Kidney glomerular epithelial cell (primary cell): ENCODE measurements at regions not wholly inside any gene's neighbourhood (a gene's known extent, or its start where the extent isn't known, plus 50 kb on each side); places are given as distances from the start of the nearest gene placed in this dataset.
"Not testable (repeated sequence)": the region's sequence is repeated elsewhere in the genome, so short reads cannot be mapped to it uniquely, and the experiment has no call there.

Source experiments
- DNase-seq: peaks from one replicate; lab custom pipeline; 2025; lab: John Stamatoyannopoulos, UW

DNA sequence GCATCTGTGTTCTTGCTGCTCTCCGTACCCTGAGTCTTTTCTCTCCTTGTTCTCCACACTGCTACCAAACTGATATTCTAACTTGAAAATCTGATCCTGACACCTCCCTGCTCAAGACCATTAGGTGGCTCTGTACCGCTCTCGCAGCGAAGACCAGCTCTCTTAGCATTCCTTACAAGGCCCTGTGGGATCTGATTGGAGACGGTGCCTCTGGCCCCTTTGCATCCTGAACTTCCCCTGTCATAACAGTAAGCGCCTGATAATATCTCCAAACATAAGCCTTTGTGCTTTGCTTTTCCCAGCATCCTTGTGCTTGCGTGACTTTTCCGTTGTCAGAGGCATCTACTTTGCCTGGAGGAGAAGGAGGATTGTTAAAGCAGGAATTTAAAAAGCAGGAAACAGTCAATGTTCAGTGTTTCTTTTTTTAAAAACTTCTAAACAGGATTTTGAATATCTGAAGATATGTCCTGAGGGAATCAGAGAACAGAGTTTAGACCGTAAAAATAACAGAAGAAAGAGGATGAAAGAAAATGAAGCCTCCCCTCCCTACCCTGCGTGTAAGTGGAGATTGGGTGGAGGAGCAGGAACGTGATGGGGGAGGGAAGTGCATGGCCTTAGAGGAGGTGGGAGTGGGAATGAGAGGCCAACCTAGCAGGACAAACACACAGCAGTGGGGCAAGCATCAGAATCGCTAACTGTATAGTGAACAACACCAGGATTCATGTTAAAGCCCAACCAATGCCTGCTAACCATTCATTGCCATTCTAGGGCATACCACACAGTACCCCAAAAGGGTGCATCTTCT is 89.2 kb upstream of the STMND1 start:
- no peak for DNase-seq

DNA sequence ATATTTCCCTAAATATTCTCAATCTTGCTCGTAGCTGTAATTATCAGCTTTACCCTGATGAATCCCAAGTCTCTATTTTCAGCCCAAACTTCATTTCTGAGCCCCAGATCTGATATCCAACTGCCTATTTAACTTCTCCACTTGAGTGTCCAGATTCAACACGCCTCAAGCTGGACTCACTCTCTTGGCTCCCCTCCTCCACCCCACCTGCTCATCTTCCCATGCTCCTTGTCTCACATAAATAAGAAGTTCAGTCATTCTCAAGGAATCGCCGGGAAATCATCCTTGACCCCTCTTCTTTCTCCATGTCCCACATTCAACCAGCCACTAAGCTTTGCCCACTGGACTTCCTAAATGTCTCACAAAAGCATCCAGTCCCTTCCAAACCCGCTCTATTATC is 89.9 kb upstream of the STMND1 start:
- no peak for DNase-seq

DNA sequence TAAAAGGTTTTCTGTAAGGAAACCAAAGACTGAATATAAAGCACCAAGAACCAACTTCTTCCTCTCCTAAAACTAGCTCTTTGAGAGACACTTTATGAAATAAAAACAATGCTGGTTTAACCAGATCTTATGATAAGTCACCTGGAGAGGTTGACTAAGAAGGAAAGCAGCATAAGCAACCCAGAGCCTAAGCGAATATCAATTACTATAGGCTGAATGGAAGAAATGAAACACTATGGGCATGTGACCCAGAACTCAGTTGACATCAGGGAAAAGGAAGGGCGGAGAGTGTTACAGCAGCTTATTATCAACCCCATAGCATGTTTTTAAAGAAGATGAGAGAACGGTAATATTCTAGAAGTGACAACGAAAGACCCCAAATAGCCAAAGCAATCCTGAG is 94.1 kb upstream of the STMND1 start:
- no peak for DNase-seq

DNA sequence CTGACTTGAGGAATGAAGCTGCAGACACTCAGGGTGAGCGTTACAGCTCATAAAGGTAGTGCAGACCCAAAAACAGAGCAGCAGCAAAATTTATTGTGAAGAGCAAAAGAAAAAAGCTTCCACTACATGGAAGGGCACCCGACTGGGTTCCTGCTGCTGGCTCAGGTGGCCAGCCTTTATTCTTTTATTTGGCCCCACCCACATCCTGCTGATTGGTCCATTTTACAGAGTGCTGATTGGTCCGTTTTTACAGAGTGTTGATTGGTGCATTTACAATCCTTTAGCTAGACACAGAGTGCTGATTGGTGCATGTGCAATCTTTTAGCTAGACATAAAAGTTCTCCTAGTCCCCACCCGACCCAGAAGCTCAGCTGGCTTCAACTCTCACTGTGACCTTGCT is 95.3 kb upstream of the STMND1 start:
- no peak for DNase-seq

DNA sequence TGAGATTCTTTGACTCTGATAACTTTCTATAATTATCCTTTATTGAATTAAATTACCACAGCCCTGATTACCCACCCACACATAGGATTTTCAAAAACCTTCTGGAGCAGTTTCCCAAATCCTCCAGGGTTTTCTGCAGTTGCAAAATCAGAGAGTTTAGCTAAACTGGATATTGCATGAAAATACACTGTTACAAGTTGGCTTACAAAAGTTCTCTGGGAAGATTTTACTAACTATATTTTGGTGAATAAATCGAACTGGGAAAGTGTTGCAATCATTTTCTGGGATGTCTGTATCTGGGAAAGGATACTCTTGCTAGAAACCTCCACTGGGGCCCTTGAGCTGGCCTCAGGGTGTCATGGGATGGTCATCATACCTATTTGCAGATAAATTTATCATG is 97.6 kb upstream of the STMND1 start:
- DNase-seq: no peak

DNA sequence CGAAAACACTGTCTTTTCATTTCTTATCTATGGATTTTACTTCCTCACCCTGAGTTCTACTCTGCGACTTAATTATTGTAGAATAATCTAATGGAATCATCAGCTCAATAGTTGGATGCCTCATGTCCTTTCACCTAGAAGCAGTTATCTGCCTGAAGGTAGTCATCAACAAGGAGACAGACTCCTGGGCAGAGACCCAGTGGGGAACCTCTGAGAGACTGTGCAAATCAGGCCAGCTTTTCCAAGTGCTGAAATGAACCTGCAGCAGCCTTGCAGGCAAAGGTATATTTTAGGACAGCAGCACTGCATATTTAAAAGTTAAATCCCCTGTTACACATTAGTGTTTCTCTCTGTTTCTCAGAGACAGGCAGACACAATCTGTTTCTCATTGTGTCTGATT is 99.7 kb upstream of the STMND1 start:
- DNase-seq: no peak

DNA sequence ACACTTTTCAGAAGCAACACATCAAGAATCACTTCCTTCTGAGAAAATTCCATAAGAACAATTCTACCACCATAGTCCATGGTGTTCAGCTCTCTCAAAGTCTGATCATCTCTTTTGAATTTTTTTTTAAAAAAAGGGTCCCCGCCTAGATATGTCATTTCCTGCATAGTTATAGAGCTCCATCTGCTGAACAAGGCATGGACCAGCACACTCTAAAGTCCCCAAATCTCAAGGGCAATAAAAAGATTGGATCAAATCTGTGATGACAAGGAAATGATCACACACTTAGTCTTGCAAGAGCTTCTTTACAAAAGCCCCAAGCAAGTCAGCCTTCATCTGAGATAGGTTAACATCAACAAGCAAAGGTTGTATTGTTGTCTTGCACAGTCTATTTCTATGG is 100.7 kb upstream of the STMND1 start:
- DNase-seq: no peak

DNA sequence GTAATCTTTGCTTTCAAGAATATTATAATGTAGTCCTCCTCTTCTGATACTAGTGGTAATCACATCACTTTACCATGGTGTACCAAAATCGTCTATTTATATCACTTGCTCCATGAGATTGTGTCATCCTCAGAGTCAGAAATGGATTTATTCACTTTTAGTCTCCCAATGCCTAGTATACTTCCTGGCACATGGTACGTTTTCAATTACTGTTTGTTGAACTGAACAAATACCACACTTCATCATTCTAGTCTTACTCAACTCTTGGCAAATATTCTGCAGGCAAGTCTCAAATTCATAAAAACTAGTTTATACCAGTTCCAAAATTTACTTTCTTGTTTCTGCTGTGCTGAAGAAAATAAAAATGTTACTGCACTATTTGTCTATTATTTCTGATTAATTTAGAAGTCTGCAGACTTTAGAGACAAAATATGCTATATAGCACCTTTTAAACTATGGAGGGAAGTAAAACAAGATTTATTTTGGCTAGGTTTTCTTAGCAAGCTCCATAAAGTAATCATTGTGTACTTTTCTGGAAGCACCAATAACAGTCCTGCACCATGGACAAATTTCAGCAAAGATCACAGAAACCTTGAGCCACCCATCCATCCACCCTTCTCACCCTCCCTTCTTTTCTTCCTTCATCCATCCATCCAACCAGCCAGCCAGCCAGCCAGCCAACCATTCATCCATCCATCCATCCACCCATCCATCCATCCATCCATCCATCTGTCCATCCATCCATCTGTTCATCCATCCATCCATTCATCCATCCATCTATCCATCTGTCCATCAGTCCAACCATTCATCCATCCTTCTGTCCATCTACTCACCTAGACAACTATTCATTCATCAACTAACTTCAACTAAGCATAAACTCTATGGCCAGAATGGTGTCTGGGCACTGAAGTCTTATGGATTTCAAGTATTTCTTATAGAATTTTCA is 102.1 kb upstream of the STMND1 start:
- no peak for DNase-seq

DNA sequence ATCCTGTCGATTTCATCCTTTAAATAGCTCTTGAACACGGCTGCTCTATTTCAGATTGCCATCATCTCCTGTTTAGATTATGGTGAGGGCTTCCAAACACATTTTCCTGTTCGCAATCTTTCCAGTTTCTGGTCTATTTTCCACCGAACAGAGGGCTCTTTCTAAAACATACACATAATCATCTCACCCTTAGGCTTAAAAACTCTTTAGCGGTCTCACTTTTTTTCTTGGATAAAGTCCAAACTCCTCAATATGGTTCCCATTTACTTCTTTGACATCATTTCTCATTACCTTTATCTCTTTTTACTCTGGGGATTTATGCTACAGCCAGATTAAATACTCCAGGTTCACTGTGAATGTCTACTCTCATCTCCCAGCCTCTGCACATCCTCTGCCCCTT is 103.4 kb upstream of the STMND1 start:
- DNase-seq: no peak

DNA sequence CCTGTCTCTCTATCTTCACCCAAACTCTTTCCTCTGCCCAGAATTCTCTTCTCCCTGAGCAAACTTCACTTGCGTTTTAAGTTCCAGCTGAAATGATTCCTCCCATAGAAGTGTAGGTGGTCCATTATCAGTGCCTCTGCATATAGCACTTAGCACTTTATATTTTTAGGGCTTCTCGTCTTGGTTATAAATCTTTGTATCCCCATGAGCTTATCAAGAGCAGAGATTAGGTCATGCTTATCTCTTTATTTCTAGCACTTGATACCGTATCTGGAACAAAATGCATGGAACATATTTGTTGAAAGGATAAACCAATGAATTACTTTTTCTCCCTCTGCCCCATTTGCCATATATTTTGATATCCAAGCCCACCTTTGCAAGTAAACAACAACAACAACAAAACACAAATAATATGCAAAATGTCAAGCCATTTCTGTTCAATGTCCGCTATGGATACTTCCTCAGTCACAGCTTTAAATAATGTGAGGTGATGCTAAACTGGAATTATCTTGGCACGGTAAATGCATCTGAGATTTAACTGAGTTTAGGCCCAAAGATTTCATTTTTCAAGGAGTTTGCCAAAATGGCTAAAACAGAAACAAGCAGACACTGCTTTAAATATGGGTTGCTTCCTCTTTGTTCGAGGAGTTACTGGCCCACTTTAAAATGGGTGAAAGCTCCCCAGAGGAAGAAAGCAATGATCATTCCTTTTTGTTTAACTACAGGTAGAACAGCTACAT is 106.2 kb upstream of the STMND1 start:
- no peak for DNase-seq

DNA sequence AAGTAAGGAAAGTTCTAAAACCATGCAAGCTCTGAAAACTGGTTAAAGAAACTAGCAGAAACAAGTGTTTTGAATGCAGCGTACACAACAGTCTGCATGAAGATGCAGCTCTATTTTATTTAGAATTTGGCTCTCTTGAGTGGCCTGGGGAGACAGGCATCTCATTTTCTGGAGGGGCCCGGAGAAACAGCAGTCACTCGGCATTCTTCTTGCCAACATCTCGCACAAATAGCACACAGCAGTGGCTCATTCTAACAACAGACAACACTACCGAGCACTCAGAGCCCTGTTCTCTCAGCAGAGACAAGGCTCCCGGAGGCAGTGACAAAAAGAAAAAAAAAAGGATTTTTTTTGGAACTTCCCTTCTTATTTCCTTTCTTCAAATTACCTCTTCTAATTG is 108.5 kb upstream of the STMND1 start:
- DNase-seq: no peak

DNA sequence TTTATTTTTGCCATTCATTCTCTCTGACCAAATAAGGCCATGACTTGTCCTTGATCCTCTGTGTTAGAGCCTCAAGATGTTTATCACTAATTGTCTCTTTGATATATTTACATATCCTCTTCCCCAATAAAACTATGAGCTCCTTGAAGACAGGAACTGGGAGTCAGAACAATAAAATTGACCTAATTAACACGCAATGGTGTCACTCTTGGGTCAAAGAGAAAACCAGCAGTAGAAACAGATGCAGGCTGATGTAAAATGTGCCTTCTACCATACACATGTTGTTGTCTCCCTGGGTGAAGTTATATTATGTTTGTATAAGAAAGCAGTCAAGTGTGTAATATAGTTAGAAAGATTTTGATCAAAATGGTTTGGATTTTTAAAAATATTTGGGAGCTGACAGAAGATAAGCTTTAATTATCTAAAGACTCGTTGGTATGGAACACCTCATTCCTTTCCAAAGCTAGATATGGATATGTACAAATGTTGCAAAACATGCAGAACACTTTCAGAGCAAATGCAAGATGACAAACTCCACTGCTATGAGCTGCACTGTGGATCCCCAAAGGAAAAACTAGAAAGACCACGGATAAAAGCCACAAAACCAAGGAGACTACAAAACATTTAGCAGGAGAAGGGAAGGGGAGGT is 109.7 kb upstream of the STMND1 start:
- DNase-seq: no peak

DNA sequence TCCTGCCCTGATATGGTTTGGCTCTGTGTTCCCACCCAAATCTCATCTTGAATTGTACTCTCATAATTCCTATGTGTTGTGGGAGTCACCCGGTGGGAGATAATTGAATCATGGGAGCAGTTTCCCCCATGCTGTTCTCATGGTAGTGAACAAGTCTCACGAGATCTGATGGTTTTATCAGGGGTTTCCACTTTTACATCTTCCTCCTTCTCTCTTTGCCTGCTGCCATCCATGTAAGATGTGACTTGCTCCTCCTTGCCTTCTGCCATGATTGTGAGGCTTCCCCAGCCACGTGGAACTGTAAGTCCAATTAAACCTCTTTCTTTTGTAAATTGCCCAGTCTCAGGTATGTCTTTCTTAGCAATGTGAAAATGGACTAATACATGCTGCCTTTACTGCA is 111.9 kb upstream of the STMND1 start:
- DNase-seq: not testable (repeated sequence)

DNA sequence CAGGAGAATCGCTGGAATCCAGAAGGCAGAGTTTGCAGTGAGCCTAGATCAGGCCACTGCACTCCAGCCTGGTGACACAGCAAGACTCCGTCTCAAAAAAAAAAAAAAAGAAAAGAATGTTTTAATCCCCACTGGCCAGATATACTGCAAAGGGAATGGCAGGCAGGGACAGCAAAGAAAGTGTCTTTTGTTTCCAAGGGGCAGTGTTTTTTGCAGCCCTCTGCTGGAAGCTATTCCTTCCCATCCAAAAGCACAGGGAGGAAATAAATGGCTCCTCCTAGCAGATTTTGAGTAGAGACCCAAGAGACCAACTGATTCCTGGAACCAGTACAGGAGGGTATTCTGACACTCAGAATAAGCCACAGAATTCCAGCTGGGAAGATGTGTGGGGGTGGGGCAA is 112.5 kb upstream of the STMND1 start:
- DNase-seq: no peak

DNA sequence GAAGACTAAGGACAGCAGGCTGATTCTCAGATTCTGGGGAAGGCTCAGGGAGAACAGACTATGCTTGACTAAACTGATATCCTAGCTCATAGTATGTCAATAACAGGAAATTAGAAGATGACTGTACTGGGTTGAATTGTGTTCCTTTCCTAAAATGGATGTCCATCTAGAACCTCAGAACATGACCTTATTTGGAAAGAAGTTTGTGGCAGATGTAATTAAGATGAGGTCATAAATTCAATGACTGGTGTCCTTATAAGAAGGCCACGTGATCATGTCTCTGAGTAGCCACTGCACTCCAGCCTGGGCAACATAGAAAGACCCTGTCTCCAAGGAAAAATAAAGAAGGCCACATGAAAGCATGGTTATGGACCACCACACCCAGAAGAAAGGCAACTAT is 113.9 kb upstream of the STMND1 start:
- DNase-seq: no peak

DNA sequence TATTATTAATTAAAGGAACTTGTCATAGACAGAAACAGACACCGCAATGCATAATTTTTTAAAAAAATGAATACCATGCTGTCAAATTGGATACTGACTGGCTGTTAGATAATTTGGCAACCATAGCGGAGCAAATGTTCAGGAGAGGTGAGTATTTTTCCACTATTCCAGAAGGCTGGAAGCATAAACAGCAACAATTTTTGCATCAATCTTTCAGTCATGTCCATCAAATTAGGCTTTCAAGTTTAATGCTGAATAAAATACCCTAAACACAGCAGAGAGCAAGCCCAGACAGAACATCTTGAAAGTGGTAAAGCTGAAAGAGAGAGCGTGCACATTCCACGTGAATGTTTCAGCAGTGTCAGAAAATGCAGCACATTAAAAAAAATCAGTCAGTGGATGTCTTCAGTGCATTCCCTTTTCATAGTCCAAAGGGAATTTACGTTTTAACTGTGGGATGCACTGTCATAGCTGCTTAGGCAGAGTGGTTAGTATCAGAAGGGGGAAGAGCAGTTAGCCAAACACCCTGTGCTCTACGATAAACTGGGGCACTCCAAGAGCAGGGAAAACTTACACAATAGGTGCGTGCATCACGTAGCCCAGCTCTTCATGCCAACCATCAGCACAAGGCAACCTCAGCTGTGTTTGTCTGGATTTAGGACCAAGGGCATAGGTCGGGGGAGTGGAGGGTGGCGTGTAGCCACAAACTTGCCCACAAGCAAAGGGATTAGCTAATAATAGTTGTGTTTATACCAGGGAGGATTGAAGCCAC is 116.2 kb upstream of the STMND1 start:
- DNase-seq: no peak

DNA sequence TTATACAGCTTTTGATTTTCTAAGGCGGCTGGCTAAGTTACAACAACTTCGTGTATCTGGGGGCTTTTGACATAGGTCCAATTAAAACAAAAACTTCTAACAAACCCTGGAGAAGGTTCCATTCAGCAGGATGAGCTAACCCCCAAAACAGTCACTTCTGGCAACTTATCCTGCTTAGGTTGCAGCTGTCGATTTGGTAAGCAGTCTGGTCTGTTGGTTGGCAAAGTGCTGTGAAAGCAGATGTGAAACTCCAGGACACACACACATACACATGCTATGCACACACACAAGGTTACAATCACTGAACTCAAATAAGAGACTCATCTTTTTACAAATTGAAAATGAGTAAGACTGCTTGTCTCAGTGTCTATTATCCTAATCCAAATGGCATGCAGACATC is 119.0 kb upstream of the STMND1 start:
- DNase-seq: no peak

DNA sequence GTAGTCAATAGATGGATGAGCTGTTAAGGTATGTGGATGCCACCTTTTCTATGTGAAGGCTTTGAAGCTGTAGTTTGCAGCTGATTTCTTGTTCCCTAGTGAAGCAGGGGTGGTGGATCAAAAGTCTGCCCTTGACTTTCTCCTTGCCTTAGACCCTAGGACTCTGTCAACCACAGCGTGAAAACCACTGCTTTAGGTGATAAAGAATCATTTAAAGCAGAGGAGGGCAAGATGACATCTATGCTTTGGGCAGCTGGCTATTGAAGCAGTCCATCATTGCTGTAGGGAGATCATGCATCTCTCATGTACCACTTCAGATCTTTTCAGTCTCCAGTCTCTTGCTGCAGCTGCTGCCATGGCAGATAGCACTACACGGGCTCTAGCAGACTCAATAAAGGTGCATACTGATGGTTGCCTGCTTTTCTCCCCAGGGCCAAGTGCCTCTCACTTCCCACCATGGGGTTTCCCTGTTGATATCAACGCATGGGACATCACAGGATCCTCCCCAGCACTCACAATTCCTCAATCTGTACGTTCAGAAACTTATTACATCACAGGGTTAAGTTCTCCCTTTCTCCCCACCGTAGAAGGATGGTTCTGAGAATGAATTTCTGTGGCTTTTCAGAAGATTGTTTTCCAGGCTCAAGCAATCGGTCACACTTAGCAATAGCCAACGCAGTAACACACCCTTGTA is 122.0 kb upstream of the STMND1 start:
- DNase-seq: no peak

DNA sequence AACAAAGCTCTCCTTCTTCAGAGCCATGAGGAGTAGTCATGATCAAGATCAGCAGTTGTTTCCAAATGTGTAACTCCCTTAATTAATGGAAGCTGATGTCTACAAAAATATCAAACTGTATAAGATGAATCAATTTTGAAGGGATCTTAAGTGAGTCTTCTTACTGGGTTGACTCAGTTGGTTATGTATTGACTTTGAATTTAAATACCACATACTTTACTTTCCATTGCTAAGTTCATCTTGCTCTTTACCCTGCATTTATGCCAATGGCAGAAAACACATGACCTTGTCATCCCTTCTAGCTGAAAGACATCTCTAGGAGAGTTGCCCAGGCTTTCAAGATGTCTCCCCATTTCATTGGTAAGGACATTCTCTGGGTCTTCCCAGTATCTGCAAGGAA is 123.2 kb upstream of the STMND1 start:
- no peak for DNase-seq

DNA sequence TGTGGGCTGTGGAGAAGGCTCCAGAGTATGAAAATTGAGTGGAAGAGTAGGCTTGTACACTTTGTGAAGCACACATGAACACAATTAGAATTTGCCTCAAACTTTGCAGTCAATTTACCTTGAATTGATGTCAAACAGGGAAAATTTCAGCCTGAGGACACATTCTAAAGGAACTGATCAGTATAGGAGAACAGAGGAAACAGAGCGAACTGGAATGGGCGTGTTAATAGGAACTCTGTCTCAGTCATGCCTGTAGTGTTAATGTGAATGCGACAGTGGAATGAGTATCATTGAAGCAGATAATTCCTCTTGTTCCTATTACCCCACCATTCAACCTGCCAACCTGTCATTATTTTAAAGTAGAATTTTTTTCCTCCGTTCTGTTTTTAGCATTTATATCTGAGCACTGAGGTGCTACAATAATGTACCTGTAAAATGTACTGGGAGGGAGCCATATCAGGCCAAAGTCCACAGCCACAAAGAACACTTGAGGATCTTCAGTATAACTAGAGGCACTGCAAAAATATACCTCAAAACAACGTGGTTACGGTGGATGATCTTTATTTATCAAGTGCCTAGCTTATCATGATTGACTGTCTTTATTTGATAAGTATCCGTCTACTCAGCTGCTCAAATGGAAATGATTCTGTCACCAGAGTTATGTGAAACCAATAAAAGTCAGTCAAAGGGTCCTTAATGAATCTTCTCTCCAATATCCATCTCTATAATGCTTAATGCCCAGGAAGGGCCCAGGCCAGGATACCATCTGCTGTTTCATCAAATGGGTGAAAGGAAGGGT is 125.3 kb upstream of the STMND1 start:
- no peak for DNase-seq
